ENCODE measurements at regions not wholly inside any gene's neighbourhood (a gene's known extent, or its start where the extent isn't known, plus 50 kb on each side); places are given as distances from the start of the nearest gene placed in this dataset.

GRCh38 chr6:33857932-33858475 is 54.2 kb upstream of the MLN start:
- Mint-ChIP-seq H3K27me3 (peaks cover 15 to 26% of the 10 kb centered on the region in 2 donors), H3K9me3 (no peaks in the 10 kb centered on the region), H3K36me3 (no peaks in the 10 kb centered on the region), H3K4me1 (peaks cover 61 to 75% (median 72%) of the 10 kb centered on the region in 3 donors), H3K4me3 (peak overlapping the region in 2 of 7 donors; percentile 13 to 60), H3K27ac (no peak overlapping the region)
- ChIA-PET CTCF (interaction anchor here (1.3 kb wide), 1 partner anchor 102 kb away, joined by 4 read pairs; no protein-coding TSS in a partner anchor), POLR2A (interaction anchor here (1.6 kb wide), 1 partner anchor 47 kb away, joined by 6 read pairs; no protein-coding TSS in a partner anchor)
- Histone ChIP-seq H3K4me1 (ENCODE audit: insufficient read depth, low read length) (peaks cover 51% of the 10 kb centered on the region), H3K27me3 (ENCODE audit: insufficient read depth, low read length, poor library complexity, severe bottlenecking) (peaks cover 16% of the 10 kb centered on the region), H3K4me3 (ENCODE audit: low read length) (no peak overlapping the region), H3K9me3 (ENCODE audit: low read length) (no peaks in the 10 kb centered on the region), H3K36me3 (ENCODE audit: insufficient read depth, low read length) (no peaks in the 10 kb centered on the region), H3K27ac (ENCODE audit: low read depth, low read length) (no peak overlapping the region)
- no peak for DNase-seq

- H3K4me1 Mint-ChIP-seq: peaks cover 60 to 69% (median 69%) of the 10 kb centered on the region in 3 donors
Observed at GRCh38 chr6:33857093-33857931, 53.5 kb upstream of the MLN start.

DNA sequence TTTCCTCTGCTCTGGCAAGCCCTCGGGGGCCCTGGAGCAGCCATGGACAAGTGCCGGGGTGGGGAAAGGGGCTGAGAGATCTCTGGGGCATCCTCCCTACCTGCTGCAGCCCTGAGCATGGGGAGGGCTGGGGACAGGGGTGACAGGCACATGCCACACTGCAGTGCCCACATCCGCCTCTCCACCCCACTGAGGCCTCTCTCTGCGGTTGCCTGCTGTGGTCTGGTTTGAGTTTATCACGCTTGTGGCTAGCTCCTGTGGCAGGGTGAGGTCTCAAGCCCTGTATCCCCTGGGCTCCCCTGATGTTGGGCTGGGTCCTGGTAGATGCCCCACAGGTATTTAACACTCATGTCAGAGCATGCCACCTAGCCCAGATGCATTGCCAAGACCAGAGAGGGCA is 52.9 kb upstream of the MLN start:
- peaks cover 46% of the 10 kb centered on the region for H3K4me1 ChIP-seq (ENCODE audit: insufficient read depth, low read length)
- H3K4me1 Mint-ChIP-seq: peaks cover 53 to 63% (median 62%) of the 10 kb centered on the region in 3 donors
- H3K36me3 Mint-ChIP-seq: no peaks in the 10 kb centered on the region
- peak overlapping the region; percentile 24 for H3K4me3 ChIP-seq (ENCODE audit: low read length)
- H3K27me3 ChIP-seq (ENCODE audit: insufficient read depth, low read length, poor library complexity, severe bottlenecking): peaks cover 16% of the 10 kb centered on the region
- ChIA-PET POLR2A (interaction anchor here (0.5 to 1.6 kb wide), 2 partner anchors 48 to 54 kb away, joined by 4 to 6 read pairs; no protein-coding TSS in a partner anchor), CTCF (interaction anchor here (1.3 to 1.5 kb wide), 2 partner anchors 10 to 103 kb away, joined by 4 read pairs; no protein-coding TSS in a partner anchor)
- peak overlapping the region in 6 of 7 donors; percentile 58 to 92 (median 68) for H3K4me3 Mint-ChIP-seq
- no peak overlapping the region for H3K27ac ChIP-seq (ENCODE audit: low read depth, low read length)
- H3K36me3 ChIP-seq (ENCODE audit: insufficient read depth, low read length): no peaks in the 10 kb centered on the region
- no peaks in the 10 kb centered on the region for H3K9me3 ChIP-seq (ENCODE audit: low read length)
- peak overlapping the region in 2 of 8 donors; percentile 37 to 66 for H3K27ac Mint-ChIP-seq
- no peaks in the 10 kb centered on the region for H3K9me3 Mint-ChIP-seq
- H3K27me3 Mint-ChIP-seq: peaks cover 17 to 25% of the 10 kb centered on the region in 2 donors
- peak; percentile 46 to 84 (median 73) for DNase-seq

More at GRCh38 chr6:33857093-33857931, 53.5 kb upstream of the MLN start:
- H3K36me3 ChIP-seq (ENCODE audit: insufficient read depth, low read length): no peaks in the 10 kb centered on the region
- DNase-seq: no peak
- H3K27ac Mint-ChIP-seq: peak overlapping the region in 3 of 8 donors; percentile 31 to 37 (median 33)
- H3K9me3 Mint-ChIP-seq: no peaks in the 10 kb centered on the region
- H3K27me3 Mint-ChIP-seq: peaks cover 15 to 26% of the 10 kb centered on the region in 2 donors
- ChIA-PET CTCF (interaction anchor here (1.3 kb wide), 1 partner anchor 103 kb away, joined by 4 read pairs; no protein-coding TSS in a partner anchor), POLR2A (interaction anchor here (1.6 kb wide), 1 partner anchor 47 kb away, joined by 6 read pairs; no protein-coding TSS in a partner anchor)
- peaks cover 16% of the 10 kb centered on the region for H3K27me3 ChIP-seq (ENCODE audit: insufficient read depth, low read length, poor library complexity, severe bottlenecking)
- no peaks in the 10 kb centered on the region for H3K36me3 Mint-ChIP-seq
- H3K4me3 Mint-ChIP-seq: peak overlapping the region in 6 of 7 donors; percentile 34 to 92 (median 52)
- peaks cover 51% of the 10 kb centered on the region for H3K4me1 ChIP-seq (ENCODE audit: insufficient read depth, low read length)
- no peaks in the 10 kb centered on the region for H3K9me3 ChIP-seq (ENCODE audit: low read length)
- H3K27ac ChIP-seq (ENCODE audit: low read depth, low read length): no peak overlapping the region
- no peak overlapping the region for H3K4me3 ChIP-seq (ENCODE audit: low read length)

DNA sequence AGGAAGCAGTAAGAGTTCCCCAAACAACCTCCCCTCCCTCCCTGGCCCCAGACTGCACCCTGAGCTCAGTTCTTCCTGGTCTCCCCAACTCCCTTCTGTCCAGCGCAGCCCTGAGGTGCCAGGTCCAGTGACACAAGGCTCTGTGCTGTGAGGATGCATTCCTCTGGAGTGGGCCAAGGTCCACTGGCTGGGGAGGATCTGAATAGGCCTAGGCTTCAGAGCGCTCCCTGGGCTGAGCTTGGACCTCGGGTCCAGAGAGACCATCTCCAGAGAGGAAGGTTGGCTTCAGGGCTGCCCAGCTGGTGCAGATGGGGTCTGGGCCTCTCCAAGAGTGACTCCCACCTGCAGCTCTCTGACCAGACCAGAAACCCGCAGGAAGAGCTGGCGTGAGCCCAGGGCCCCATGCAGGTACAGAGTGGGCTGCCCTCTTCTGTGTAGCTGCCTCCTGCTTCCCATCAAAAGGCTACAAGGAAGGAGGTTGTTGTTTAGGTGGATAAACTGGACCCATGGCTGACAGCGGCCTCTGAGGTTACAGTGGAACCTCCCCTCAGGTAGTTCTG is 52.3 kb upstream of the MLN start:
- peaks cover 48 to 57% (median 57%) of the 10 kb centered on the region in 3 donors for H3K4me1 Mint-ChIP-seq
- no peaks in the 10 kb centered on the region for H3K9me3 ChIP-seq (ENCODE audit: low read length)
- no peak overlapping the region for H3K27ac Mint-ChIP-seq
- no peaks in the 10 kb centered on the region for H3K36me3 Mint-ChIP-seq
- no peaks in the 10 kb centered on the region for H3K36me3 ChIP-seq (ENCODE audit: insufficient read depth, low read length)
- H3K4me3 ChIP-seq (ENCODE audit: low read length): peak overlapping the region; percentile 24
- no peaks in the 10 kb centered on the region for H3K9me3 Mint-ChIP-seq
- peaks cover 20 to 27% of the 10 kb centered on the region in 2 donors for H3K27me3 Mint-ChIP-seq
- POLR2A ChIA-PET: interaction anchor here (0.5 to 1.6 kb wide), 3 partner anchors 48 to 54 kb away, joined by 3 to 6 read pairs (median 4); no protein-coding TSS in a partner anchor
- H3K27ac ChIP-seq (ENCODE audit: low read depth, low read length): no peak overlapping the region
- CTCF ChIA-PET: interaction anchor here (1.5 to 1.6 kb wide), 2 partner anchors 11 to 85 kb away, joined by 4 to 5 read pairs; no protein-coding TSS in a partner anchor
- no peak for DNase-seq
- peak overlapping the region in 5 of 7 donors; percentile 36 to 92 (median 69) for H3K4me3 Mint-ChIP-seq
- peaks cover 40% of the 10 kb centered on the region for H3K4me1 ChIP-seq (ENCODE audit: insufficient read depth, low read length)
- peaks cover 20% of the 10 kb centered on the region for H3K27me3 ChIP-seq (ENCODE audit: insufficient read depth, low read length, poor library complexity, severe bottlenecking)

DNA sequence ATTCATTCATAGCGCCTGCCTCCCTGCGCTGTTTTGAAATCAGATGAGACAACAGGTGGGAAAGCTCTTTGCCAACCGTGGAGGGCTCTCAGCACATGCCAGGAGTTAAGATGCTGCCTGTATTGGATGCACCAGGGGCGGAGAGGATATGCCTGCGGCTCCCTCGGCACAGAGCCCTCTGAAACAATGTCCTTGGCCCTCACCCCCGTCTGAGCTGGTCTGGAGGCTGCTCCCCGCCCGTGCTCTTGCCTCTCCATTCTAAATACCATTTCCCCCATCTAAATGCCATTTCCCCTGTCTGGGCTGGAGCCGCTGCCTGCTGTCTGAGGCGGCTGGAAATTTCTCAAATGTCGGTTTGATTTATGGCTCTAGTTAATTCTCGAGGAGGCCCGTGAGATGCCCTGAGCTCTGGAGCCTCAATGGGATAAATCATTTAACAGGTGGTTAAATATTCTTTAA is 50.8 kb upstream of the MLN start:
- ChIA-PET POLR2A (interaction anchor here (0.6 to 1.0 kb wide), 2 partner anchors 15 to 19 kb away, joined by 3 read pairs; no protein-coding TSS in a partner anchor), CTCF (interaction anchor here (0.8 to 1.6 kb wide), 3 partner anchors 15 to 83 kb away, joined by 3 to 5 read pairs (median 4); no protein-coding TSS in a partner anchor)
- Mint-ChIP-seq H3K4me1 (peaks cover 40 to 46% (median 44%) of the 10 kb centered on the region in 3 donors), H3K27ac (no peak overlapping the region), H3K27me3 (peaks cover 33 to 34% of the 10 kb centered on the region in 2 donors), H3K36me3 (no peaks in the 10 kb centered on the region), H3K9me3 (no peaks in the 10 kb centered on the region), H3K4me3 (no peak overlapping the region)
- Histone ChIP-seq H3K9me3 (ENCODE audit: low read length) (no peaks in the 10 kb centered on the region), H3K4me3 (ENCODE audit: low read length) (no peak overlapping the region), H3K27ac (ENCODE audit: low read depth, low read length) (no peak overlapping the region), H3K36me3 (ENCODE audit: insufficient read depth, low read length) (no peaks in the 10 kb centered on the region), H3K4me1 (ENCODE audit: insufficient read depth, low read length) (peaks cover 29% of the 10 kb centered on the region), H3K27me3 (ENCODE audit: insufficient read depth, low read length, poor library complexity, severe bottlenecking) (peaks cover 20% of the 10 kb centered on the region)
- no peak for DNase-seq

GRCh38 chr6:33853736-33854135 is 49.9 kb upstream of the MLN start:
- no peak overlapping the region for H3K27ac Mint-ChIP-seq
- peaks cover 29% of the 10 kb centered on the region for H3K4me1 ChIP-seq (ENCODE audit: insufficient read depth, low read length)
- no peaks in the 10 kb centered on the region for H3K36me3 ChIP-seq (ENCODE audit: insufficient read depth, low read length)
- no peak overlapping the region for H3K4me3 Mint-ChIP-seq
- H3K27me3 ChIP-seq (ENCODE audit: insufficient read depth, low read length, poor library complexity, severe bottlenecking): peaks cover 20% of the 10 kb centered on the region
- H3K27ac ChIP-seq (ENCODE audit: low read depth, low read length): no peak overlapping the region
- no peak overlapping the region for H3K4me3 ChIP-seq (ENCODE audit: low read length)
- H3K36me3 Mint-ChIP-seq: no peaks in the 10 kb centered on the region
- POLR2A ChIA-PET: interaction anchor here (0.6 kb wide), 1 partner anchor 16 kb away, joined by 3 read pairs; no protein-coding TSS in a partner anchor
- no peaks in the 10 kb centered on the region for H3K9me3 ChIP-seq (ENCODE audit: low read length)
- peaks cover 36 to 40% (median 37%) of the 10 kb centered on the region in 3 donors for H3K4me1 Mint-ChIP-seq
- H3K9me3 Mint-ChIP-seq: no peaks in the 10 kb centered on the region
- CTCF ChIA-PET: interaction anchor here (0.8 kb wide), 1 partner anchor 28 kb away, joined by 3 read pairs; no protein-coding TSS in a partner anchor
- no peak for DNase-seq
- H3K27me3 Mint-ChIP-seq: peaks cover 31 to 35% of the 10 kb centered on the region in 2 donors

Data from CD8-positive, alpha-beta memory T cell (primary cell).